Aorta (tissue), 5 donors: ENCODE measurements at regions not wholly inside any gene's neighbourhood (a gene's known extent, or its start where the extent isn't known, plus 50 kb on each side); places are given as distances from the start of the nearest gene placed in this dataset.

Source experiments
- ATAC-seq: fragments of 200-7000 bp; cut with Tn5 transposase; one replicate; pipeline ENCODE4 v1.9.1; 2022; ENCODE audit warnings: moderate library complexity; ENCODE audit not compliant: low FRiP score
- DNase-seq, 2 donors: peaks; one replicate each; pipeline ENCODE4 v3.0.0-alpha.2; 2020
- H3K27ac ChIP-seq, 2 donors: one replicate each; pipeline ENCODE4 v1.5.1; 2013; ENCODE audit warnings: low read length in 2 of 2, mild to moderate bottlenecking in 2 of 2, moderate library complexity in 2 of 2, control low read depth in 1 of 2, inconsistent platforms in 1 of 2, low read depth in 1 of 2
- H3K27me3 ChIP-seq, 2 donors: one replicate each; pipeline ENCODE4 v1.6.1; 2013; ENCODE audit warnings: control low read depth in 1 of 2, low read length in 1 of 2, mild to moderate bottlenecking in 1 of 2, moderate library complexity in 1 of 2; ENCODE audit not compliant: insufficient read depth in 2 of 2, control insufficient read depth in 1 of 2
- H3K36me3 ChIP-seq, 2 donors: one replicate each; pipeline ENCODE4 v1.6.1; 2013; ENCODE audit warnings: control low read depth in 1 of 2, low read length in 1 of 2, mild to moderate bottlenecking in 1 of 2; ENCODE audit not compliant: insufficient read depth in 2 of 2, control insufficient read depth in 1 of 2
- H3K4me1 ChIP-seq, 2 donors: one replicate each; pipeline ENCODE4 v1.6.1; 2013; ENCODE audit warnings: low read length in 2 of 2, control low read depth in 1 of 2, mild to moderate bottlenecking in 1 of 2, moderate library complexity in 1 of 2; ENCODE audit not compliant: insufficient read depth in 2 of 2, control insufficient read depth in 1 of 2
- H3K4me3 ChIP-seq, 2 donors: one replicate each; pipeline ENCODE4 v1.5.1; 2013; ENCODE audit warnings: low read length in 2 of 2, control low read depth in 1 of 2, mild to moderate bottlenecking in 1 of 2
- H3K9me3 ChIP-seq: one replicate; pipeline ENCODE4 v1.6.1; 2013; ENCODE audit warnings: mild to moderate bottlenecking, low read length; ENCODE audit not compliant: control insufficient read depth
- WGBS, 2 donors: extraction: QIAGEN DNeasy Blood & Tissue Kit; methylation state at CpG; one replicate each; pipeline ENCODE4 v1.1.7; 2013; 5-methylcytosine and 5-hydroxymethylcytosine counted together
- intact Hi-C, 2 donors: fragments of 100-400 bp; cut with DNase I; formaldehyde crosslinking; loops; one replicate each; pipeline versions ENCODE4 v1.14.2 to v1.15.0; 2022
- donor health status: healthy with polysubstance abuse.
- donor health status: Bipolar disorder and iron deficiency.
- donor health status: DM: no; HTN: no; CAD: no.
- donor health status: DM: no; HTN: no; CAD: no.
- donor health status: DM: yes; HTN: yes; CAD: no.

GRCh38 chr14:44720707-44721106, 213.6 kb upstream of the FSCB start:
- intact Hi-C loops = no loop called here
- Histone ChIP-seq H3K36me3 (no peaks in the 10 kb centered on the region), H3K27me3 (no peaks in the 10 kb centered on the region), H3K27ac (no peak overlapping the region), H3K9me3 (no peaks in the 10 kb centered on the region), H3K4me1 (no peaks in the 10 kb centered on the region), H3K4me3 (no peak overlapping the region)
- DNase-seq (no peak), ATAC-seq (no peak)
- 81 to 84% methylated on average over 2 of the region's 2 CpGs for WGBS, 2 donors

- 29 to 34% methylated on average over 9 of the region's 9 CpGs for WGBS, 2 donors
Measured at GRCh38 chr14:44712024-44712815, 205.1 kb upstream of the FSCB start.

GRCh38 chr14:44701563-44702263, 194.6 kb upstream of the FSCB start:
- ATAC-seq (peak; percentile 44), DNase-seq (no peak)
- 57 to 69% methylated on average over 4 of the region's 4 CpGs for WGBS, 2 donors
- no peaks in the 10 kb centered on the region for H3K4me1 ChIP-seq
- no peak overlapping the region for H3K4me3 ChIP-seq
- intact Hi-C loops = no loop called here
- no peaks in the 10 kb centered on the region for H3K36me3 ChIP-seq
- no peak overlapping the region for H3K27ac ChIP-seq
- no peaks in the 10 kb centered on the region for H3K27me3 ChIP-seq
- H3K9me3 ChIP-seq = peaks cover 3% of the 10 kb centered on the region

More at GRCh38 chr14:44712024-44712815, 205.1 kb upstream of the FSCB start:
- no peaks in the 10 kb centered on the region for H3K4me1 ChIP-seq
- peaks cover 0 to 3% of the 10 kb centered on the region in 2 donors for H3K27me3 ChIP-seq
- H3K36me3 ChIP-seq = no peaks in the 10 kb centered on the region
- no peak overlapping the region for H3K27ac ChIP-seq
- intact Hi-C loops = no loop called here
- DNase-seq (no peak), ATAC-seq (no peak)
- H3K9me3 ChIP-seq = peaks cover 2% of the 10 kb centered on the region
- no peak overlapping the region for H3K4me3 ChIP-seq

GRCh38 chr14:44700694-44701093, 193.6 kb upstream of the FSCB start:
- WGBS, 2 donors = 75 to 86% methylated on average over 1 of the region's 1 CpG
- no peaks in the 10 kb centered on the region for H3K4me1 ChIP-seq
- ATAC-seq = no peak
- no peaks in the 10 kb centered on the region for H3K27me3 ChIP-seq
- H3K9me3 ChIP-seq = peaks cover 3% of the 10 kb centered on the region
- H3K27ac ChIP-seq = no peak overlapping the region
- DNase-seq = no peak
- H3K4me3 ChIP-seq = no peak overlapping the region
- no peaks in the 10 kb centered on the region for H3K36me3 ChIP-seq
- intact Hi-C loops = no loop called here

GRCh38 chr14:44700184-44700583, 193.1 kb upstream of the FSCB start:
- H3K9me3 ChIP-seq = peaks cover 3% of the 10 kb centered on the region
- H3K4me1 ChIP-seq = no peaks in the 10 kb centered on the region
- H3K36me3 ChIP-seq = no peaks in the 10 kb centered on the region
- no peaks in the 10 kb centered on the region for H3K27me3 ChIP-seq
- DNase-seq = no peak
- intact Hi-C loops = no loop called here
- H3K4me3 ChIP-seq = no peak overlapping the region
- no peak overlapping the region for H3K27ac ChIP-seq
- no peak for ATAC-seq
- 40 to 55% methylated on average over 2 of the region's 2 CpGs for WGBS, 2 donors

GRCh38 chr14:44699391-44699790, 192.3 kb upstream of the FSCB start:
- 41% methylated on average over 2 of the region's 2 CpGs for WGBS, 2 donors
- no peaks in the 10 kb centered on the region for H3K27me3 ChIP-seq
- H3K4me1 ChIP-seq = no peaks in the 10 kb centered on the region
- intact Hi-C loops = no loop called here
- H3K27ac ChIP-seq = no peak overlapping the region
- no peak overlapping the region for H3K4me3 ChIP-seq
- DNase-seq (no peak), ATAC-seq (no peak)
- H3K36me3 ChIP-seq = no peaks in the 10 kb centered on the region
- peaks cover 3% of the 10 kb centered on the region for H3K9me3 ChIP-seq

GRCh38 chr14:44669496-44669895, 162.4 kb upstream of the FSCB start:
- intact Hi-C loops = no loop called here
- no peak for DNase-seq
- Histone ChIP-seq H3K27ac (no peak overlapping the region), H3K4me3 (no peak overlapping the region), H3K27me3 (no peaks in the 10 kb centered on the region), H3K4me1 (no peaks in the 10 kb centered on the region), H3K9me3 (no peaks in the 10 kb centered on the region), H3K36me3 (no peaks in the 10 kb centered on the region)
- no peak for ATAC-seq
- WGBS, 2 donors = 95 to 96% methylated on average over 3 of the region's 3 CpGs

- H3K4me1 ChIP-seq = no peaks in the 10 kb centered on the region
- no peak overlapping the region for H3K4me3 ChIP-seq
- 49 to 52% methylated on average over 1 of the region's 1 CpG for WGBS, 2 donors
Measured at GRCh38 chr14:44663136-44663535, 156.1 kb upstream of the FSCB start.

More at GRCh38 chr14:44663136-44663535, 156.1 kb upstream of the FSCB start:
- Histone ChIP-seq H3K36me3 (no peaks in the 10 kb centered on the region), H3K27me3 (no peaks in the 10 kb centered on the region), H3K27ac (no peak overlapping the region), H3K9me3 (no peaks in the 10 kb centered on the region)
- intact Hi-C loops = no loop called here
- ATAC-seq = no peak
- DNase-seq = no peak
